RWPE1 (cell line): ENCODE measurements at regions not wholly inside any gene's neighbourhood (a gene's known extent, or its start where the extent isn't known, plus 50 kb on each side); places are given as distances from the start of the nearest gene placed in this dataset.

Experiments
- CTCF ChIA-PET: fragments of 350-600 bp; sonication (Branson Sonifier 250); formaldehyde crosslinking; extraction: SDS; loops from one replicate; lab custom pipeline; 2021; lab: Yijun Ruan, JAX
- POLR2A ChIA-PET: fragments of 400-600 bp; formaldehyde crosslinking; extraction: SDS; loops from one replicate; lab custom pipeline; 2020; ENCODE audit warnings: antibody characterized with exemption; ENCODE audit not compliant: low non-redundant PET; lab: Yijun Ruan, JAX
- DNase-seq: peaks from one replicate; pipeline ENCODE4 v3.0.0; 2012; ENCODE audit warnings: low spot score
- H3K27ac ChIP-seq: fragments of 450-650 bp; 2 replicates; pipeline ENCODE4 v1.5.1; 2017
- CTCF ChIP-seq: fragments of 450-650 bp; conservative IDR thresholded peaks from 2 replicates; pipeline ENCODE4 v1.5.1; 2017; ENCODE audit warnings: low read depth, mild to moderate bottlenecking

GRCh38 chr4:133856731-133857355, 344.7 kb downstream of the PABPC4L start:
- CTCF ChIA-PET = no interaction called here
- H3K27ac ChIP-seq = no peak overlapping the region

GRCh38 chr4:133855001-133855400, 346.6 kb downstream of the PABPC4L start:
- ChIA-PET CTCF (interaction anchor here (0.6 kb wide), 2 partner anchors 371 to 469 kb away, joined by 3 to 4 read pairs; no protein-coding TSS in a partner anchor), POLR2A (no interaction called here)

More at GRCh38 chr4:133856731-133857355, 344.7 kb downstream of the PABPC4L start:
- no peak for DNase-seq
- no peak for TF ChIP-seq CTCF
- POLR2A ChIA-PET = no interaction called here

GRCh38 chr4:133839326-133839725, 362.3 kb downstream of the PABPC4L start:
- DNase-seq = no peak
- TF ChIP-seq CTCF = no peak
- ChIA-PET CTCF (interaction anchor here (0.7 kb wide), 1 partner anchor 12 kb away, joined by 4 read pairs; no protein-coding TSS in a partner anchor), POLR2A (no interaction called here)
- H3K27ac ChIP-seq = no peak overlapping the region

More at GRCh38 chr4:133855001-133855400, 346.6 kb downstream of the PABPC4L start:
- H3K27ac ChIP-seq = no peak overlapping the region
- TF ChIP-seq CTCF = no peak
- DNase-seq = no peak

- no peak for TF ChIP-seq CTCF
- no peak overlapping the region for H3K27ac ChIP-seq
- no peak for DNase-seq
- ChIA-PET CTCF (no interaction called here), POLR2A (no interaction called here)
Observed at GRCh38 chr4:133823177-133823576, 378.4 kb downstream of the PABPC4L start.

GRCh38 chr4:133812954-133813353, 388.6 kb downstream of the PABPC4L start:
- TF ChIP-seq CTCF = no peak
- ChIA-PET CTCF (no interaction called here), POLR2A (no interaction called here)
- H3K27ac ChIP-seq = no peak overlapping the region
- DNase-seq = no peak

- no peak for TF ChIP-seq CTCF
- no peak for DNase-seq
Observed at GRCh38 chr4:133812236-133812635, 389.4 kb downstream of the PABPC4L start.

More at GRCh38 chr4:133812236-133812635, 389.4 kb downstream of the PABPC4L start:
- ChIA-PET CTCF (no interaction called here), POLR2A (no interaction called here)
- no peak overlapping the region for H3K27ac ChIP-seq
